Stomach (tissue), 4 donors: ENCODE measurements at regions not wholly inside any gene's neighbourhood (a gene's known extent, or its start where the extent isn't known, plus 50 kb on each side); places are given as distances from the start of the nearest gene placed in this dataset.

ENCODE experiments used
- CTCF ChIP-seq, 7 experiments: fragments of 450-650 bp in 4 of 7; fragments of 200-600 bp in 3 of 7; sonication (generic) in 3 of 7; IDR thresholded peaks; one replicate each; pipeline ENCODE4 v1.5.1; 2016 to 2019; ENCODE audit warnings: antibody characterized with exemption in 7 of 7, control low read depth in 2 of 7, mild to moderate bottlenecking in 1 of 7
- POLR2A ChIP-seq, 4 donors: fragments of 450-650 bp; IDR thresholded peaks; one replicate each; pipeline ENCODE4 v1.6.1; 2016; ENCODE audit warnings: antibody characterized with exemption in 4 of 4, control low read depth in 2 of 4, mild to moderate bottlenecking in 1 of 4, moderate library complexity in 1 of 4
- POLR2AphosphoS5 ChIP-seq, 3 donors: sonication (generic); formaldehyde crosslinking; IDR thresholded peaks; one replicate each; pipeline ENCODE4 v1.6.1; 2016; ENCODE audit warnings: antibody characterized with exemption in 3 of 3

GRCh38 chr1:229027158-229027557 lies 243.8 kb upstream of the RAB4A start:
- no peak for TF ChIP-seq POLR2A (IDR thresholded peaks at IDR 0.05)
- TF ChIP-seq CTCF (IDR thresholded peaks at IDR 0.05): no peak
- TF ChIP-seq POLR2AphosphoS5 (IDR thresholded peaks at IDR 0.05): no peak
